GM12892 (cell line): ENCODE measurements at regions not wholly inside any gene's neighbourhood (a gene's known extent, or its start where the extent isn't known, plus 50 kb on each side); places are given as distances from the start of the nearest gene placed in this dataset.

ENCODE experiments used
- POLR2A ChIP-seq: IDR thresholded peaks from 2 replicates; pipeline ENCODE4 v1.6.1; 2011; ENCODE audit warnings: low read depth, low read length, control low read depth
- POLR2AphosphoS5 ChIP-seq: IDR thresholded peaks from 2 replicates; pipeline ENCODE4 v1.6.1; 2011; ENCODE audit warnings: low read depth, low read length, control low read depth
- TAF1 ChIP-seq: IDR thresholded peaks from 2 replicates; pipeline ENCODE4 v1.6.1; 2011; ENCODE audit warnings: low read depth, mild to moderate bottlenecking, control low read depth, low read length, borderline replicate concordance

GRCh38 chr15:92805080-92805690 is 94.9 kb upstream of the CHD2 start:
- TF ChIP-seq POLR2A (no peak), POLR2AphosphoS5 (no peak), TAF1 (no peak)
